Upper lobe of right lung (tissue), 1 donor: ENCODE measurements at regions not wholly inside any gene's neighbourhood (a gene's known extent, or its start where the extent isn't known, plus 50 kb on each side); places are given as distances from the start of the nearest gene placed in this dataset.

Experiments used
- ATAC-seq: fragments of 200-7000 bp; cut with Tn5 transposase; one replicate; pipeline ENCODE4 v1.9.1; 2020; ENCODE audit warnings: mild to moderate bottlenecking, moderate library complexity
- DNase-seq: peaks from one replicate; pipeline ENCODE4 v3.0.0-alpha.2; 2020
- H3K27ac ChIP-seq: fragments of 200-600 bp; one replicate; pipeline ENCODE4 v1.8.0; 2022
- H3K27me3 ChIP-seq: fragments of 200-600 bp; one replicate; pipeline ENCODE4 v1.8.0; 2022; ENCODE audit warnings: mild to moderate bottlenecking
- H3K36me3 ChIP-seq: fragments of 200-600 bp; one replicate; pipeline ENCODE4 v1.8.0; 2022
- H3K4me1 ChIP-seq: fragments of 200-600 bp; one replicate; pipeline ENCODE4 v1.8.0; 2022
- H3K4me3 ChIP-seq: fragments of 200-600 bp; one replicate; pipeline ENCODE4 v1.8.0; 2022; ENCODE audit warnings: mild to moderate bottlenecking
- H3K9me3 ChIP-seq: fragments of 200-600 bp; one replicate; pipeline ENCODE4 v1.8.0; 2022
- CTCF ChIP-seq: fragments of 200-600 bp; IDR thresholded peaks from one replicate; pipeline ENCODE4 v1.8.0; 2022; ENCODE audit warnings: antibody characterized with exemption
- intact Hi-C: fragments of 100-400 bp; cut with DNase I; formaldehyde crosslinking; loops from one replicate; pipeline ENCODE4 v1.11.0; 2022
- donor health status: DM: no; HTN: yes; CAD: no; lungs with severe emphysema.

- Histone ChIP-seq H3K4me1 (no peaks in the 10 kb centered on the region), H3K27ac (no peak overlapping the region), H3K36me3 (no peaks in the 10 kb centered on the region), H3K9me3 (no peaks in the 10 kb centered on the region), H3K4me3 (no peak overlapping the region), H3K27me3 (no peaks in the 10 kb centered on the region)
- ATAC-seq (no peak), DNase-seq (no peak)
- intact Hi-C loops: no loop called here
- TF ChIP-seq CTCF: no peak
Observed at GRCh38 chr5:17444496-17444895, 53.5 kb upstream of the TAF11L2 start.

- no peaks in the 10 kb centered on the region for H3K9me3 ChIP-seq
- TF ChIP-seq CTCF: no peak
- H3K4me3 ChIP-seq: no peak overlapping the region
- no peaks in the 10 kb centered on the region for H3K27me3 ChIP-seq
- ATAC-seq: no peak
- DNase-seq: no peak
- H3K27ac ChIP-seq: no peak overlapping the region
- no peaks in the 10 kb centered on the region for H3K4me1 ChIP-seq
- intact Hi-C loops: no loop called here
- H3K36me3 ChIP-seq: no peaks in the 10 kb centered on the region
Observed at GRCh38 chr5:17445185-17445584, 52.8 kb upstream of the TAF11L2 start.
